ENCODE measurements at regions not wholly inside any gene's neighbourhood (a gene's known extent, or its start where the extent isn't known, plus 50 kb on each side); places are given as distances from the start of the nearest gene placed in this dataset.

- Histone ChIP-seq H3K9me3 (ENCODE audit: control insufficient read depth in 4 of 4, low read length in 3 of 4) (peaks cover 0 to 21% (median 3%) of the 10 kb centered on the region in 4 donors), H3K27me3 (ENCODE audit: control insufficient read depth in 4 of 4, insufficient read depth in 4 of 4, low read length in 3 of 4) (no peaks in the 10 kb centered on the region), H3K4me3 (ENCODE audit: low read depth in 1 of 3, low read length in 3 of 3) (no peak overlapping the region), H3K9ac (ENCODE audit: low read depth in 1 of 2, low read length in 2 of 2) (no peak overlapping the region), H3K4me1 (ENCODE audit: control insufficient read depth in 4 of 4, insufficient read depth in 4 of 4, low read length in 3 of 4) (no peaks in the 10 kb centered on the region), H3K36me3 (ENCODE audit: control insufficient read depth in 4 of 4, insufficient read depth in 3 of 4, low read depth in 1 of 4, low read length in 3 of 4) (no peaks in the 10 kb centered on the region), H3K27ac (ENCODE audit: low read depth in 1 of 2, low read length in 2 of 2) (no peak overlapping the region)
- WGBS: 61% methylated on average over 4 of the region's 4 CpGs
- DNase-seq (ENCODE audit: low spot score): no peak
- TF ChIP-seq SP1 (IDR thresholded peaks at IDR 0.05) (no peak), NR2F2 (IDR thresholded peaks at IDR 0.05) (no peak), REST (IDR thresholded peaks at IDR 0.05) (no peak), FOXA1 (IDR thresholded peaks at IDR 0.05) (no peak), RAD21 (IDR thresholded peaks at IDR 0.05) (no peak), YY1 (IDR thresholded peaks at IDR 0.05) (no peak), HNF4G (IDR thresholded peaks at IDR 0.05) (no peak), FOXA2 (IDR thresholded peaks at IDR 0.05) (no peak), HNF4A (conservative IDR thresholded peaks at IDR 0.05) (no peak), ZBTB33 (IDR thresholded peaks at IDR 0.05) (no peak), ATF3 (IDR thresholded peaks at IDR 0.05) (no peak), JUND (IDR thresholded peaks at IDR 0.05) (no peak), GABPA (IDR thresholded peaks at IDR 0.05 in 1 of 2, conservative IDR thresholded peaks at IDR 0.05 in 1 of 2) (no peak), TAF1 (conservative IDR thresholded peaks at IDR 0.05) (no peak), CTCF (IDR thresholded peaks at IDR 0.05; ENCODE audit: low read depth, low read length, missing input control) (no peak), EGR1 (IDR thresholded peaks at IDR 0.05; ENCODE audit: low read depth in 2 of 2) (no peak), MAX (IDR thresholded peaks at IDR 0.05) (no peak), RXRA (IDR thresholded peaks at IDR 0.05) (no peak)
Measured at GRCh38 chr5:71859515-71859914, 140.4 kb downstream of the CARTPT start.
